ENCODE measurements at regions not wholly inside any gene's neighbourhood (a gene's known extent, or its start where the extent isn't known, plus 50 kb on each side); places are given as distances from the start of the nearest gene placed in this dataset.

GRCh38 chr1:10866321-10867093, 70.1 kb upstream of the CASZ1 start:
- no peaks in the 10 kb centered on the region for H3K4me1 ChIP-seq (ENCODE audit: control insufficient read depth, extremely low read depth, insufficient read depth, low read length)
- intact Hi-C loops (cut with micrococcal nuclease) = loop anchor here (1.0 to 10.0 kb wide), 9 partner anchors 78 to 489 kb away; partner anchors contain the start of gene CENPS
- ChIA-PET CTCF (interaction anchor here (0.7 to 7.9 kb wide), 15 partner anchors 21 to 436 kb away, joined by 3 to 132 read pairs (median 5); partner anchors contain the start of gene CENPS), POLR2A (interaction anchor here (0.6 kb wide), 1 partner anchor 37 kb away, joined by 4 read pairs; no protein-coding TSS in a partner anchor)
- H3K79me2 ChIP-seq (ENCODE audit: control insufficient read depth, insufficient read depth, low read length) = no peaks in the 10 kb centered on the region
- H3K4me2 ChIP-seq (ENCODE audit: insufficient read depth, low read length) = no peak overlapping the region
- no peaks in the 10 kb centered on the region for H4K20me1 ChIP-seq (replicated peaks; ENCODE audit: control insufficient read depth, extremely low read depth, insufficient read depth, low read length)
- no peak for FAIRE-seq
- H3K4me3 ChIP-seq (replicated peaks in 1 of 3; ENCODE audit: insufficient read depth in 1 of 3, low read depth in 1 of 3, low read length in 3 of 3) = peak overlapping the region in 1 of 3 experiments; percentile 22
- no peaks in the 10 kb centered on the region for H3K9me3 ChIP-seq (replicated peaks; ENCODE audit: control insufficient read depth, insufficient read depth, low read length)
- no peak for DNase-seq (ENCODE audit: low read depth, low spot score)
- BruUV-seq (replicated peaks) = no TSS peak
- H3K9ac ChIP-seq (replicated peaks; ENCODE audit: extremely low read depth, insufficient read depth, low read length) = no peak overlapping the region
- no peak overlapping the region for H3K27ac ChIP-seq (ENCODE audit: insufficient read depth, low read depth, low read length)
- TF ChIP-seq POLR2A (IDR thresholded peaks at IDR 0.05; ENCODE audit: low read depth, low read length) (no peak), EZH2 (IDR thresholded peaks at IDR 0.05; ENCODE audit: borderline replicate concordance, low read depth, low read length, severe bottlenecking) (peak; percentile 39), GATA2 (IDR thresholded peaks at IDR 0.05; ENCODE audit: insufficient read depth, insufficient read length, low read depth, low read length) (no peak), POLR2AphosphoS5 (IDR thresholded peaks at IDR 0.05; ENCODE audit: insufficient read depth, low read depth, low read length) (no peak)
- H3K9me1 ChIP-seq (replicated peaks; ENCODE audit: control insufficient read depth, extremely low read depth, insufficient read depth, low read length) = no peaks in the 10 kb centered on the region
- dilution Hi-C loops (cut with MboI; ENCODE audit: extremely low pct_ligation_motif_present, low sequenced_read_pairs) = no loop called here
- H2AFZ ChIP-seq (ENCODE audit: low read depth, low read length) = no peak overlapping the region
- no peaks in the 10 kb centered on the region for H3K36me3 ChIP-seq (ENCODE audit: control insufficient read depth in 2 of 2, extremely low read depth in 1 of 2, insufficient read depth in 2 of 2, low read length in 2 of 2)
- peaks cover 9 to 11% of the 10 kb centered on the region in 2 experiments for H3K27me3 ChIP-seq (ENCODE audit: control insufficient read depth in 2 of 2, insufficient read depth in 2 of 2, low read length in 2 of 2)

GRCh38 chr1:10867138-10867721, 70.8 kb upstream of the CASZ1 start:
- no peak for FAIRE-seq
- Histone ChIP-seq H3K27ac (ENCODE audit: insufficient read depth, low read depth, low read length) (no peak overlapping the region), H3K9me3 (replicated peaks; ENCODE audit: control insufficient read depth, insufficient read depth, low read length) (no peaks in the 10 kb centered on the region), H4K20me1 (replicated peaks; ENCODE audit: control insufficient read depth, extremely low read depth, insufficient read depth, low read length) (no peaks in the 10 kb centered on the region), H3K4me1 (ENCODE audit: control insufficient read depth, extremely low read depth, insufficient read depth, low read length) (no peaks in the 10 kb centered on the region), H3K9ac (replicated peaks; ENCODE audit: extremely low read depth, insufficient read depth, low read length) (no peak overlapping the region), H2AFZ (ENCODE audit: low read depth, low read length) (peak overlapping the region; percentile 83), H3K36me3 (ENCODE audit: control insufficient read depth in 2 of 2, extremely low read depth in 1 of 2, insufficient read depth in 2 of 2, low read length in 2 of 2) (no peaks in the 10 kb centered on the region), H3K4me3 (replicated peaks in 1 of 3; ENCODE audit: insufficient read depth in 1 of 3, low read depth in 1 of 3, low read length in 3 of 3) (peak overlapping the region in 1 of 3 experiments; percentile 22), H3K9me1 (replicated peaks; ENCODE audit: control insufficient read depth, extremely low read depth, insufficient read depth, low read length) (no peaks in the 10 kb centered on the region), H3K27me3 (ENCODE audit: control insufficient read depth in 2 of 2, insufficient read depth in 2 of 2, low read length in 2 of 2) (peaks cover 9 to 11% of the 10 kb centered on the region in 2 experiments), H3K4me2 (ENCODE audit: insufficient read depth, low read length) (no peak overlapping the region), H3K79me2 (ENCODE audit: control insufficient read depth, insufficient read depth, low read length) (no peaks in the 10 kb centered on the region)
- ChIA-PET CTCF (interaction anchor here (0.6 to 7.9 kb wide), 24 partner anchors 10 to 437 kb away, joined by 3 to 132 read pairs (median 4); partner anchors contain the start of gene CENPS), POLR2A (interaction anchor here (0.6 kb wide), 1 partner anchor 37 kb away, joined by 4 read pairs; no protein-coding TSS in a partner anchor)
- intact Hi-C loops (cut with micrococcal nuclease) = loop anchor here (1.0 to 10.0 kb wide), 9 partner anchors 78 to 490 kb away; partner anchors contain the start of gene CENPS
- TF ChIP-seq FOS (IDR thresholded peaks at IDR 0.05; ENCODE audit: borderline replicate concordance, insufficient read depth, low read length) (no peak), POLR2AphosphoS5 (IDR thresholded peaks at IDR 0.05; ENCODE audit: insufficient read depth, low read depth, low read length) (peak; percentile 28), CTCF (IDR thresholded peaks at IDR 0.05; ENCODE audit: extremely low read depth in 1 of 2, insufficient read depth in 1 of 2, low read depth in 1 of 2, low read length in 2 of 2) (peak; percentile 48 to 77)
- dilution Hi-C loops (cut with MboI; ENCODE audit: extremely low pct_ligation_motif_present, low sequenced_read_pairs) = no loop called here
- no TSS peak for BruUV-seq (replicated peaks)
- DNase-seq (ENCODE audit: low read depth, low spot score) = peak; percentile 22
